HG02870 (cell line): ENCODE measurements at regions not wholly inside any gene's neighbourhood (a gene's known extent, or its start where the extent isn't known, plus 50 kb on each side); places are given as distances from the start of the nearest gene placed in this dataset.
"Not testable (repeated sequence)": the region's sequence is repeated elsewhere in the genome, so short reads cannot be mapped to it uniquely, and the experiment has no call there.

Experiments
- ATAC-seq: cut with Tn5 transposase; IDR thresholded peaks from one replicate; pipeline ENCODE4 v1.9.1; 2021; ENCODE audit warnings: mild to moderate bottlenecking, moderate library complexity; ENCODE audit not compliant: unreplicated experiment

- ATAC-seq, result no peak
Observed at GRCh38 chr16:46519063-46519462, 102.1 kb downstream of the SHCBP1 start.

GRCh38 chr16:46496701-46497100 is 124.5 kb downstream of the SHCBP1 start:
- no peak for ATAC-seq

GRCh38 chr16:46482895-46483294 is 138.3 kb downstream of the SHCBP1 start:
- no peak for ATAC-seq

GRCh38 chr16:46466239-46466638 is 154.9 kb downstream of the SHCBP1 start:
- ATAC-seq, result no peak

GRCh38 chr16:46454801-46455200 is 166.4 kb downstream of the SHCBP1 start:
- ATAC-seq, result not testable (repeated sequence)

GRCh38 chr16:46428108-46429061 is 192.8 kb downstream of the SHCBP1 start:
- no peak for ATAC-seq

GRCh38 chr16:46427340-46428107 is 193.7 kb downstream of the SHCBP1 start:
- no peak for ATAC-seq

GRCh38 chr16:46426336-46426735 is 194.8 kb downstream of the SHCBP1 start:
- ATAC-seq, result no peak

- ATAC-seq, result no peak
Observed at GRCh38 chr16:46404028-46404427, 217.2 kb downstream of the SHCBP1 start.

GRCh38 chr16:46398559-46398958 is 222.6 kb downstream of the SHCBP1 start:
- not testable (repeated sequence) for ATAC-seq

- ATAC-seq, result not testable (repeated sequence)
Observed at GRCh38 chr16:46396883-46397270, 224.3 kb downstream of the SHCBP1 start.

GRCh38 chr16:46396131-46396882 is 224.9 kb downstream of the SHCBP1 start:
- not testable (repeated sequence) for ATAC-seq

GRCh38 chr16:46395391-46395921 is 225.7 kb downstream of the SHCBP1 start:
- ATAC-seq, result not testable (repeated sequence)

- not testable (repeated sequence) for ATAC-seq
Observed at GRCh38 chr16:46394963-46395362, 226.2 kb downstream of the SHCBP1 start.

- not testable (repeated sequence) for ATAC-seq
Observed at GRCh38 chr16:46394149-46394548, 227.0 kb downstream of the SHCBP1 start.

- not testable (repeated sequence) for ATAC-seq
Observed at GRCh38 chr16:46392930-46393722, 228.1 kb downstream of the SHCBP1 start.

- not testable (repeated sequence) for ATAC-seq
Observed at GRCh38 chr16:46390660-46391462, 230.3 kb downstream of the SHCBP1 start.

- ATAC-seq, result not testable (repeated sequence)
Observed at GRCh38 chr16:46389561-46390041, 231.6 kb downstream of the SHCBP1 start.

- ATAC-seq, result not testable (repeated sequence)
Observed at GRCh38 chr16:46388939-46389491, 232.2 kb downstream of the SHCBP1 start.
